ENCODE measurements at regions not wholly inside any gene's neighbourhood (a gene's known extent, or its start where the extent isn't known, plus 50 kb on each side); places are given as distances from the start of the nearest gene placed in this dataset.

DNA sequence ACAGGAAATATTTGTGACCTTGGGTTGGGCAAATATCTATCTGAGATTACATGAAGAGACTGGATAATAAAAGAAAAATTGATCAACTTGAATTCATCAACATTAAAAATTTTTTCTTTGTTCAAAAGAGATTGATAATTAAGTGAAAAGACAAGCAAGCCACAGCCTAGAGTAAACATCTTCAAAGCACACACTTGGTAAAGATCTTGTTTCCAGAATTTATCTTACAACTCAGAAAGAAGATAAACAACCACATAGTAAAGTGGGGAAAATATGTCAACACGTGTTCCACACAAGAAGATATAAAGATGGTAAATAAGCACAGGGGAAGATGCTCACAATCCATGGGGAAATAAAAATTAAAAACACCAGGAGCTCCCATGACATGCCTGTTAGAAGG lies 195.9 kb downstream of the SOX11 start:
- H3K79me2 ChIP-seq (ENCODE audit: control insufficient read depth, insufficient read depth, low read length): no peaks in the 10 kb centered on the region
- H3K27ac ChIP-seq (ENCODE audit: low read depth, low read length): no peak overlapping the region
- no peak overlapping the region for H3K18ac ChIP-seq (ENCODE audit: low read length)
- WGBS (ENCODE audit: extremely low coverage, insufficient coverage, low lambda C conversion rate): no CpG with 5 or more reads among the region's 1 CpG
- no peaks in the 10 kb centered on the region for H3K27me3 ChIP-seq (ENCODE audit: insufficient read depth, low read length, poor library complexity)
- H3K79me1 ChIP-seq (ENCODE audit: low read length): no peaks in the 10 kb centered on the region
- H3K9ac ChIP-seq (ENCODE audit: low read length): no peak overlapping the region
- H3K36me3 ChIP-seq (ENCODE audit: control insufficient read depth, insufficient read depth, low read length): no peaks in the 10 kb centered on the region
- no peak overlapping the region for H3K4me3 ChIP-seq (ENCODE audit: low read length)
- no peak overlapping the region for H3K56ac ChIP-seq (ENCODE audit: low read length)
- no peak overlapping the region for H2BK15ac ChIP-seq (replicated peaks; ENCODE audit: low read depth)
- no peak overlapping the region for H3K4ac ChIP-seq (ENCODE audit: low read depth, low read length)
- H4K8ac ChIP-seq (ENCODE audit: low read depth, low read length): no peak overlapping the region
- no peak overlapping the region for H3K4me2 ChIP-seq (ENCODE audit: low read length)
- DNase-seq: no peak
- no peaks in the 10 kb centered on the region for H3K4me1 ChIP-seq (ENCODE audit: control insufficient read depth, low read depth, low read length)
- no peak overlapping the region for H2BK120ac ChIP-seq (ENCODE audit: low read depth, low read length)
- no peak overlapping the region for H2BK5ac ChIP-seq (ENCODE audit: low read length)
- H2AK5ac ChIP-seq (ENCODE audit: low read length): no peak overlapping the region
- no peak overlapping the region for H4K5ac ChIP-seq (ENCODE audit: low read length)
- H3K23ac ChIP-seq (ENCODE audit: low read length): no peak overlapping the region

DNA sequence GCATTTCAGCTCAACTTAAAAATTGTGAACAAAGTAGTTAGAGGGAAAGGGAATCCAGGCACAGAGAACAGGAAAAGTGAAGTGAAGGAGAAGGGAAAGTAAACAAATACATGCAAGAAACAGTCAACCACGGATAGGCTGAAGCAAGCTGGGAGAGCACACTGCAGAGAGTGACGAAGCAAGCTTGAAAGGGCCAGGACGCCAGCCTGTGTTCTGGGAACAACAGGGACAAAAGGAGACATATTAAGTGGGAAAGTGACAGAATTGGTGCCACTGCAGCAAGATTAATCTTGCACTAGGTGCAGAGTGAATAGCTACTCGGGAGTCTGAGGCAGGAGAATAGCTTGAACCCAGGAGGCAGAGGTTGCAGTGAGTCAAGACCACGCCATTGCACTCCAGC lies 197.3 kb downstream of the SOX11 start:
- H3K79me1 ChIP-seq (ENCODE audit: low read length): no peaks in the 10 kb centered on the region
- H2BK5ac ChIP-seq (ENCODE audit: low read length): no peak overlapping the region
- no peak overlapping the region for H3K9ac ChIP-seq (ENCODE audit: low read length)
- no peak overlapping the region for H3K56ac ChIP-seq (ENCODE audit: low read length)
- H2BK15ac ChIP-seq (replicated peaks; ENCODE audit: low read depth): no peak overlapping the region
- no peaks in the 10 kb centered on the region for H3K36me3 ChIP-seq (ENCODE audit: control insufficient read depth, insufficient read depth, low read length)
- H4K8ac ChIP-seq (ENCODE audit: low read depth, low read length): no peak overlapping the region
- H3K27me3 ChIP-seq (ENCODE audit: insufficient read depth, low read length, poor library complexity): no peaks in the 10 kb centered on the region
- H3K18ac ChIP-seq (ENCODE audit: low read length): no peak overlapping the region
- no peak overlapping the region for H3K4me2 ChIP-seq (ENCODE audit: low read length)
- no CpG with 5 or more reads among the region's 5 CpGs for WGBS (ENCODE audit: extremely low coverage, insufficient coverage, low lambda C conversion rate)
- H2BK120ac ChIP-seq (ENCODE audit: low read depth, low read length): no peak overlapping the region
- no peak overlapping the region for H3K4me3 ChIP-seq (ENCODE audit: low read length)
- no peaks in the 10 kb centered on the region for H3K4me1 ChIP-seq (ENCODE audit: control insufficient read depth, low read depth, low read length)
- H3K4ac ChIP-seq (ENCODE audit: low read depth, low read length): no peak overlapping the region
- no peak overlapping the region for H2AK5ac ChIP-seq (ENCODE audit: low read length)
- H3K23ac ChIP-seq (ENCODE audit: low read length): no peak overlapping the region
- no peak overlapping the region for H4K5ac ChIP-seq (ENCODE audit: low read length)
- no peaks in the 10 kb centered on the region for H3K79me2 ChIP-seq (ENCODE audit: control insufficient read depth, insufficient read depth, low read length)
- no peak overlapping the region for H3K27ac ChIP-seq (ENCODE audit: low read depth, low read length)
- DNase-seq: no peak

GRCh38 chr2:5894355-5894754 lies 202.2 kb downstream of the SOX11 start:
- H3K4me3 ChIP-seq (ENCODE audit: low read length): no peak overlapping the region

GRCh38 chr2:5895284-5895683 lies 203.1 kb downstream of the SOX11 start:
- H2AK5ac ChIP-seq (ENCODE audit: low read length): no peak overlapping the region
- no peak overlapping the region for H3K4me3 ChIP-seq (ENCODE audit: low read length)
- no CpG with 5 or more reads among the region's 11 CpGs for WGBS (ENCODE audit: extremely low coverage, insufficient coverage, low lambda C conversion rate)
- H4K8ac ChIP-seq (ENCODE audit: low read depth, low read length): no peak overlapping the region
- no peak overlapping the region for H3K27ac ChIP-seq (ENCODE audit: low read depth, low read length)
- no peak overlapping the region for H3K4ac ChIP-seq (ENCODE audit: low read depth, low read length)
- H3K36me3 ChIP-seq (ENCODE audit: control insufficient read depth, insufficient read depth, low read length): no peaks in the 10 kb centered on the region
- no peak overlapping the region for H4K5ac ChIP-seq (ENCODE audit: low read length)
- H3K23ac ChIP-seq (ENCODE audit: low read length): no peak overlapping the region
- no peak overlapping the region for H3K4me2 ChIP-seq (ENCODE audit: low read length)
- no peaks in the 10 kb centered on the region for H3K4me1 ChIP-seq (ENCODE audit: control insufficient read depth, low read depth, low read length)
- no peak overlapping the region for H3K56ac ChIP-seq (ENCODE audit: low read length)
- DNase-seq: no peak
- no peak overlapping the region for H2BK120ac ChIP-seq (ENCODE audit: low read depth, low read length)
- H3K79me2 ChIP-seq (ENCODE audit: control insufficient read depth, insufficient read depth, low read length): no peaks in the 10 kb centered on the region
- H2BK5ac ChIP-seq (ENCODE audit: low read length): no peak overlapping the region
- no peaks in the 10 kb centered on the region for H3K79me1 ChIP-seq (ENCODE audit: low read length)
- no peak overlapping the region for H2BK15ac ChIP-seq (replicated peaks; ENCODE audit: low read depth)
- no peak overlapping the region for H3K18ac ChIP-seq (ENCODE audit: low read length)
- H3K9ac ChIP-seq (ENCODE audit: low read length): no peak overlapping the region
- H3K27me3 ChIP-seq (ENCODE audit: insufficient read depth, low read length, poor library complexity): no peaks in the 10 kb centered on the region

More at GRCh38 chr2:5894355-5894754, 202.2 kb downstream of the SOX11 start:
- no peak for DNase-seq
- H3K36me3 ChIP-seq (ENCODE audit: control insufficient read depth, insufficient read depth, low read length): no peaks in the 10 kb centered on the region
- no peak overlapping the region for H3K27ac ChIP-seq (ENCODE audit: low read depth, low read length)
- H2AK5ac ChIP-seq (ENCODE audit: low read length): no peak overlapping the region
- no peak overlapping the region for H3K4me2 ChIP-seq (ENCODE audit: low read length)
- H3K79me2 ChIP-seq (ENCODE audit: control insufficient read depth, insufficient read depth, low read length): no peaks in the 10 kb centered on the region
- H3K9ac ChIP-seq (ENCODE audit: low read length): no peak overlapping the region
- no peak overlapping the region for H3K4ac ChIP-seq (ENCODE audit: low read depth, low read length)
- no peak overlapping the region for H4K5ac ChIP-seq (ENCODE audit: low read length)
- no peaks in the 10 kb centered on the region for H3K27me3 ChIP-seq (ENCODE audit: insufficient read depth, low read length, poor library complexity)
- no peaks in the 10 kb centered on the region for H3K4me1 ChIP-seq (ENCODE audit: control insufficient read depth, low read depth, low read length)
- no peak overlapping the region for H3K56ac ChIP-seq (ENCODE audit: low read length)
- no peak overlapping the region for H3K23ac ChIP-seq (ENCODE audit: low read length)
- H2BK5ac ChIP-seq (ENCODE audit: low read length): no peak overlapping the region
- no peak overlapping the region for H4K8ac ChIP-seq (ENCODE audit: low read depth, low read length)
- no peak overlapping the region for H2BK120ac ChIP-seq (ENCODE audit: low read depth, low read length)
- H3K79me1 ChIP-seq (ENCODE audit: low read length): no peaks in the 10 kb centered on the region
- H3K18ac ChIP-seq (ENCODE audit: low read length): no peak overlapping the region
- H2BK15ac ChIP-seq (replicated peaks; ENCODE audit: low read depth): no peak overlapping the region
- WGBS (ENCODE audit: extremely low coverage, insufficient coverage, low lambda C conversion rate): no CpG with 5 or more reads among the region's 5 CpGs

DNA sequence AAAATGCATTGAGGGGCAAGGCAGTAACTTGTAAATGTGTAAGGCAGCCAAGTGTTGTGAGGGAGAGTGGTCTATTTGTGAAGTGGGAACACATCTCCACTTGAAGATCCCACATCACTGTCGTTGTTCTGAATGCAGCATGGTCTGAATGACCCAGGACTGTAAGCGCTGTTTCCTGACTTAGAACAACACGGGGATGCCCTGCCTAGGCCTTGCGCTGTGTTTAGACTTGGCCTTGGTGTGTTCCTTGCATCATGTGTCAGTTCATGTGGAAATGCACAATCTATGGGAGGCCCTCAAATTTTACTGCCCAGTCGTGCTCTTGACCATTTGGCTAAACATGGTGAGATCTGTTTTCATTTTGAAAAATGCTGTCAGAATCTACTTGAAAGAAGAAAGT lies 205.1 kb downstream of the SOX11 start:
- Histone ChIP-seq H3K27ac (ENCODE audit: low read depth, low read length) (no peak overlapping the region), H3K4ac (ENCODE audit: low read depth, low read length) (no peak overlapping the region), H3K79me1 (ENCODE audit: low read length) (no peaks in the 10 kb centered on the region), H3K79me2 (ENCODE audit: control insufficient read depth, insufficient read depth, low read length) (no peaks in the 10 kb centered on the region), H3K4me3 (ENCODE audit: low read length) (no peak overlapping the region), H2BK120ac (ENCODE audit: low read depth, low read length) (no peak overlapping the region), H4K8ac (ENCODE audit: low read depth, low read length) (no peak overlapping the region), H3K4me2 (ENCODE audit: low read length) (no peak overlapping the region), H3K18ac (ENCODE audit: low read length) (no peak overlapping the region), H3K23ac (ENCODE audit: low read length) (no peak overlapping the region), H3K27me3 (ENCODE audit: insufficient read depth, low read length, poor library complexity) (no peaks in the 10 kb centered on the region), H3K9ac (ENCODE audit: low read length) (no peak overlapping the region), H2BK5ac (ENCODE audit: low read length) (no peak overlapping the region), H3K56ac (ENCODE audit: low read length) (no peak overlapping the region), H2BK15ac (replicated peaks; ENCODE audit: low read depth) (no peak overlapping the region), H2AK5ac (ENCODE audit: low read length) (no peak overlapping the region), H3K4me1 (ENCODE audit: control insufficient read depth, low read depth, low read length) (no peaks in the 10 kb centered on the region), H3K36me3 (ENCODE audit: control insufficient read depth, insufficient read depth, low read length) (no peaks in the 10 kb centered on the region), H4K5ac (ENCODE audit: low read length) (no peak overlapping the region)
- WGBS (ENCODE audit: extremely low coverage, insufficient coverage, low lambda C conversion rate): no CpG with 5 or more reads among the region's 5 CpGs
- DNase-seq: no peak

GRCh38 chr2:5898667-5899066 lies 206.5 kb downstream of the SOX11 start:
- no peak overlapping the region for H4K5ac ChIP-seq (ENCODE audit: low read length)
- no peak overlapping the region for H3K18ac ChIP-seq (ENCODE audit: low read length)
- no peak overlapping the region for H2BK120ac ChIP-seq (ENCODE audit: low read depth, low read length)

More at GRCh38 chr2:5898667-5899066, 206.5 kb downstream of the SOX11 start:
- Histone ChIP-seq H3K4ac (ENCODE audit: low read depth, low read length) (no peak overlapping the region), H3K56ac (ENCODE audit: low read length) (no peak overlapping the region), H3K27me3 (ENCODE audit: insufficient read depth, low read length, poor library complexity) (no peaks in the 10 kb centered on the region), H3K4me3 (ENCODE audit: low read length) (no peak overlapping the region), H3K4me2 (ENCODE audit: low read length) (no peak overlapping the region), H2AK5ac (ENCODE audit: low read length) (no peak overlapping the region), H3K27ac (ENCODE audit: low read depth, low read length) (no peak overlapping the region), H3K9ac (ENCODE audit: low read length) (no peak overlapping the region), H2BK15ac (replicated peaks; ENCODE audit: low read depth) (no peak overlapping the region), H3K36me3 (ENCODE audit: control insufficient read depth, insufficient read depth, low read length) (no peaks in the 10 kb centered on the region), H3K23ac (ENCODE audit: low read length) (no peak overlapping the region), H4K8ac (ENCODE audit: low read depth, low read length) (no peak overlapping the region), H3K4me1 (ENCODE audit: control insufficient read depth, low read depth, low read length) (no peaks in the 10 kb centered on the region), H3K79me1 (ENCODE audit: low read length) (no peaks in the 10 kb centered on the region), H2BK5ac (ENCODE audit: low read length) (no peak overlapping the region), H3K79me2 (ENCODE audit: control insufficient read depth, insufficient read depth, low read length) (no peaks in the 10 kb centered on the region)
- no CpG with 5 or more reads among the region's 3 CpGs for WGBS (ENCODE audit: extremely low coverage, insufficient coverage, low lambda C conversion rate)
- DNase-seq: no peak

Measured in mesendoderm (in vitro differentiated cells).